ENCODE measurements at regions not wholly inside any gene's neighbourhood (a gene's known extent, or its start where the extent isn't known, plus 50 kb on each side); places are given as distances from the start of the nearest gene placed in this dataset.

DNA sequence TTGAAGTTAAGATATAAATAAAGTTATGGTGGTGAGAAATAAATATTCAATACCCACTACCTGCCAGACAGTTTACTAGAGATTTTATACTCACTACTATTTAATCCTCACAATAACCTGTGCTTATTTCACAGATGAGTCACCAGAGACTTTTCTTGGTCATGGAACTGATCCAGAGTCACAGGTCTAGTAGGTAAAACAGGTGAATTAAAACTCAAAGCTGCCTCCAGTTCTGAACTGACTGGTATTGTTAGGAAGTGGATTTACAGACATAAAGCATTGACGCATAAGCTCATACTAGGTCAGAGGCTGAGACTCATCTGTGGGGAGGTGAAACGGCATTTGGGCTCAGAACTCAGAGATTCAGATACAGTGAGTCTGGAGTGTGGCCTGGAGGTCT, 1009.9 kb downstream of the AGBL1 start:
- no peak for TF ChIP-seq CTCF (IDR thresholded peaks at IDR 0.05; ENCODE audit: insufficient read depth, low read length)
- TF ChIP-seq REST (IDR thresholded peaks at IDR 0.05; ENCODE audit: insufficient replicate concordance, low read depth) = no peak

All from HL-60 (cell line).